Dendritic cell treated with granulocyte-macrophage colony-stimulating factor and Interleukin-4, amounts not matched to agents 40 ng/mL and 50 ng/mL, for 4 days (primary cell): ENCODE measurements at regions not wholly inside any gene's neighbourhood (a gene's known extent, or its start where the extent isn't known, plus 50 kb on each side); places are given as distances from the start of the nearest gene placed in this dataset.
"Not testable (repeated sequence)": the region's sequence is repeated elsewhere in the genome, so short reads cannot be mapped to it uniquely, and the experiment has no call there.

Source experiments
- H3K27ac Mint-ChIP-seq: one replicate; pipeline ENCODE4 v1.8.0; 2022; ENCODE audit warnings: mild to moderate bottlenecking, mixed read lengths
- H3K27me3 Mint-ChIP-seq: one replicate; pipeline ENCODE4 v1.8.0; 2022; ENCODE audit warnings: mild to moderate bottlenecking, mixed read lengths
- H3K36me3 Mint-ChIP-seq: one replicate; pipeline ENCODE4 v1.8.0; 2022; ENCODE audit warnings: low read depth, mixed read lengths
- H3K4me1 Mint-ChIP-seq: one replicate; pipeline ENCODE4 v1.8.0; 2022; ENCODE audit warnings: low read depth, mixed read lengths
- H3K4me3 Mint-ChIP-seq: one replicate; pipeline ENCODE4 v1.8.0; 2022; ENCODE audit warnings: mild to moderate bottlenecking, moderate library complexity, mixed read lengths
- H3K9me3 Mint-ChIP-seq: one replicate; pipeline ENCODE4 v1.8.0; 2022; ENCODE audit warnings: mixed read lengths
- intact Hi-C: fragments of 100-400 bp; cut with micrococcal nuclease; formaldehyde crosslinking; loops from one replicate; pipeline ENCODE4 v1.15.0; 2022

- H3K27me3 Mint-ChIP-seq, H3K4me3 Mint-ChIP-seq, intact Hi-C loops, H3K36me3 Mint-ChIP-seq, H3K27ac Mint-ChIP-seq, H3K4me1 Mint-ChIP-seq: not testable (repeated sequence)
- peaks cover 45% of the 10 kb centered on the region for H3K9me3 Mint-ChIP-seq
These were observed 759.6 kb upstream of the ALG10B start for GRCh38 chr12:37556957-37557356.

DNA sequence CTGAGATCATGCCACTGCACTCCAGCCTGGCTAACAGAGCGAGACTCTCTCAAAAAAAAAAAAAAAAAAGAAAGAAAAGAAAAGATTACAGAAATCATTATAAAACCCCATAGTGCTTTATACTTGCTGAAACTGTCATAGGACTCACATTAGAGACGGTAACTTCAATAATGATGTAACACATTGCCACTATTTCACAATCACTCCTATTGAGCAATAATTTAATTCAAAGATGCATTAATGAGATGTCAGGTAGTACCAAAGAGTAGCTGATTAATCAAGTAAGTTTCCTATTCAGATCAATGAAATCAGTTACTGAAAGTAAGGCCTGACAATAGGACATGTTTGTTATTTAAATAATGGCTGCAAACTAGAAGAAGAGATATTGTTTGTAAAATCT is 751.5 kb upstream of the ALG10B start:
- no peaks in the 10 kb centered on the region for H3K27me3 Mint-ChIP-seq

GRCh38 chr12:37570547-37570946 is 746.0 kb upstream of the ALG10B start:
- H3K4me3 Mint-ChIP-seq, intact Hi-C loops, H3K27me3 Mint-ChIP-seq, H3K36me3 Mint-ChIP-seq, H3K4me1 Mint-ChIP-seq, H3K27ac Mint-ChIP-seq: not testable (repeated sequence)
- peaks cover 64% of the 10 kb centered on the region for H3K9me3 Mint-ChIP-seq

More for the DNA sequence above, 751.5 kb upstream of the ALG10B start:
- intact Hi-C loops, result no loop called here
- Mint-ChIP-seq H3K9me3 (peaks cover 48% of the 10 kb centered on the region), H3K36me3 (no peaks in the 10 kb centered on the region), H3K4me3 (no peak overlapping the region), H3K27ac (no peak overlapping the region), H3K4me1 (no peaks in the 10 kb centered on the region)
